Eye (tissue), 1 donor: ENCODE measurements at regions not wholly inside any gene's neighbourhood (a gene's known extent, or its start where the extent isn't known, plus 50 kb on each side); places are given as distances from the start of the nearest gene placed in this dataset.
"Not testable (repeated sequence)": the region's sequence is repeated elsewhere in the genome, so short reads cannot be mapped to it uniquely, and the experiment has no call there.

Experiments
- DNase-seq: peaks from one replicate; pipeline ENCODE4 v3.0.0-alpha.2; 2015

GRCh38 chrX:40224658-40225057, 126.9 kb upstream of the BCOR start:
- DNase-seq = no peak

- not testable (repeated sequence) for DNase-seq
These were observed 124.9 kb upstream of the BCOR start for GRCh38 chrX:40222612-40223011.

GRCh38 chrX:40213092-40213491, 115.3 kb upstream of the BCOR start:
- no peak for DNase-seq

- no peak for DNase-seq
These were observed 112.3 kb upstream of the BCOR start for GRCh38 chrX:40209951-40210617.

GRCh38 chrX:40207626-40208025, 109.9 kb upstream of the BCOR start:
- peak; percentile 27 for DNase-seq

GRCh38 chrX:40205471-40205870, 107.7 kb upstream of the BCOR start:
- DNase-seq = no peak

GRCh38 chrX:40202456-40202855, 104.7 kb upstream of the BCOR start:
- no peak for DNase-seq

- no peak for DNase-seq
These were observed 103.6 kb upstream of the BCOR start for GRCh38 chrX:40201329-40201885.

- no peak for DNase-seq
These were observed 101.9 kb upstream of the BCOR start for GRCh38 chrX:40199704-40200103.

- DNase-seq = no peak
These were observed 99.3 kb upstream of the BCOR start for GRCh38 chrX:40197071-40197470.

GRCh38 chrX:40195368-40195767, 97.6 kb upstream of the BCOR start:
- no peak for DNase-seq

- DNase-seq = no peak
These were observed 94.4 kb upstream of the BCOR start for GRCh38 chrX:40192196-40192595.

- DNase-seq = no peak
These were observed 91.9 kb upstream of the BCOR start for GRCh38 chrX:40189637-40190036.

- DNase-seq = peak; percentile 31
These were observed 91.0 kb upstream of the BCOR start for GRCh38 chrX:40188573-40189417.

- no peak for DNase-seq
These were observed 87.2 kb upstream of the BCOR start for GRCh38 chrX:40184968-40185367.

- DNase-seq = no peak
These were observed 84.9 kb upstream of the BCOR start for GRCh38 chrX:40182615-40183014.

- no peak for DNase-seq
These were observed 84.3 kb upstream of the BCOR start for GRCh38 chrX:40182095-40182494.

- DNase-seq = no peak
These were observed 81.5 kb upstream of the BCOR start for GRCh38 chrX:40179283-40179682.

GRCh38 chrX:40177942-40178715, 80.4 kb upstream of the BCOR start:
- no peak for DNase-seq

- no peak for DNase-seq
These were observed 79.7 kb upstream of the BCOR start for GRCh38 chrX:40177489-40177888.

GRCh38 chrX:40177117-40177430, 79.3 kb upstream of the BCOR start:
- peak; percentile 67 for DNase-seq

- DNase-seq = peak; percentile 71
These were observed 78.8 kb upstream of the BCOR start for GRCh38 chrX:40176351-40177116.
